ENCODE measurements at regions not wholly inside any gene's neighbourhood (a gene's known extent, or its start where the extent isn't known, plus 50 kb on each side); places are given as distances from the start of the nearest gene placed in this dataset.
"Not testable (repeated sequence)": the region's sequence is repeated elsewhere in the genome, so short reads cannot be mapped to it uniquely, and the experiment has no call there.

DNA sequence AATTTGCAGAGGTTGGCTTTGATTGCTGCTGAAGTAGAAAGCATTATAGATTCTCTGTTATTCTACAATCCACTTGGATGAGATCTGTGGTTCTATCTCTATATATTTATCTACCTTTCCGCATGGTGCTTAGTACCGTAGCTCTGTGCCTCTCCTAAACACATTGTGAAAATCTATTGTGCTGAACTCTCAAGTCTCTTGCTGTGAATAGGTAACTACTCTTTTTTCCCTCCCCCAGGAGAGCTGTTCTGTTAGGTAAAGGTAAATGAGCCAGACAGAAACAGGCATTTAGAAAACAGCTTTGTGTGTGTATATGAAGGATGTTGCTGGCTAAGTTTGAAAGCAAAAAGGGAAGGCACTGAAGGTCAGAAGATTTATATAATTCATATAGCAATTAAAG, 112.6 kb downstream of the BRMS1L start:
- DNase-seq (ENCODE audit: low read depth) = no peak

DNA sequence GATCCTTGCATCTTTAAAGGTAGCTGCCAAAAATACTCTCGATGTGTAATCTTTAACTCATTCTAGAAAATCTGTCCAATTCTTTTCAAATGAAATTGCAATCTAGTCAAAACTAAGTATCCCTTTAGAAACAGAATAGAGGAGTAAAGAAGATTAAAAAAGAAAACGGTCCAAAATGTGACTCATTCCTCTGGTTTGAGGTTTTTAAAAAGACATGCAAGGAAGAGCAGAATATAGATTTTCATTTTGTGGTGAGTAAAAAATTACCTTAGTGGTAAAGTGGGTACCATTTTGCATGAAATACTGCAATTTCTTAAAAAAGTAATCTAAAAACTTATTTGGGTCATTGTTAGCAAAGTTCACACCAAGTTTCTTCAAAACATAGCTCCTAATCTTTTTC, 108.4 kb downstream of the BRMS1L start:
- no peak for DNase-seq (ENCODE audit: low read depth)

DNA sequence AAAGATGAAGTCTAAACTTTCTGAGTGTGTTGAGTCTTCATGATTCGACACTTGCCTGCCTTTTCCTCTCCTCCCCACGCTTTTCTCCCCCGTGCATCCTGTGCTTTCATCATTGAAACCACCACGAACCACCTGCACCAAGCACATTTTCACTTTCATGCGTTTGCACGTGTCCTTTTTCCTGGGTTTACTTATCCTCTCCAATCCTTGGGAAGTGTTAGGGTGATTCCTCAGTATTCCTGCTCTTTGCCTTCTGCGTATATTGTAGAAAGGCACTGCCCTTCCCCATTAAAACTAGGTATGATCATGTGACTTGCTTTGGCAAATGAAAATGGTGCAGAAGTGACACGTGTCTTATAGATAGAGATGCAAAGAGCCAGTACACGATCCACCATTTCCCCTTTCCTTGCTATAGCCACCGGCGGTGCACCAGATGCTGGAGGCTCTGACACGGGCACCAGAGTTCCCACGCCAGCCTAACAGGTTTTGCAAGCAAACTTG, 106.6 kb downstream of the BRMS1L start:
- DNase-seq (ENCODE audit: low read depth) = no peak

DNA sequence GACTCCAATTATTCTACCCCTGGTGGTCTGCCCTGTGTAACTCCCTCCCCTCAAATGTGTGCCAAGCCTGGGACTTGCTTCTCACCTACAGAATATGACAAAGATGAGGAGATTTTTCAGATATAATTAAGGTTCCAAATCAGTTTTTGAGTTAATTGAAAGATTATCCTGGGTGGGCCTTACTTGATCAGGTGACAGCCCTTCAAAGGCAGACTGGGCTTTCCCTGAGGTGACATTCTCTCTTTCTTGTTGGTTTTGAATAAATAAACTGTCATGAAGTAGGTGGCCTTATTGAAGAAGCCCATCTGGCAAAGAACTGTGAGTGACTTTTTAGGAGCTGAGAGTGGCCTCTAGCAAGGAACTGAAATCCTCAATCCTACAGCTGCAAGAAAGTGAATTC, 106.0 kb downstream of the BRMS1L start:
- DNase-seq (ENCODE audit: low read depth) = no peak

DNA sequence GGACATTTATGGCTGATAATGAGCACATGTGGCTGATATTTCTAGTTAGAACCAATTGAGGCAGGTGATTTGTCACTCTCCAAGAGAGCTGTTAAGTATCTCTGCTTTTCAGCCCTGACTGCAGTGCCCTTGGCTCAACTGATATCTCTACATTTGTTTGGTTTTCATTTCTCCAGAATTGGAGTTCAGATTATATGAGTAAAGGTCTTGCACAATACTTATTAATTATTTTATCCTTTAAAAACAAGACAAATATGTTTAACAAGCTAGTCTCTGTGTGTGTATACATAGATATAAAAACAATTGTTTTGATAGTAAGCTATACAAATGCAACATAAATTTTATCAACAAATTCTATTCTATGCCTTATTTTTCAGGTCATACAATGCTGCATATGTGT, 105.2 kb downstream of the BRMS1L start:
- no peak for DNase-seq (ENCODE audit: low read depth)

DNA sequence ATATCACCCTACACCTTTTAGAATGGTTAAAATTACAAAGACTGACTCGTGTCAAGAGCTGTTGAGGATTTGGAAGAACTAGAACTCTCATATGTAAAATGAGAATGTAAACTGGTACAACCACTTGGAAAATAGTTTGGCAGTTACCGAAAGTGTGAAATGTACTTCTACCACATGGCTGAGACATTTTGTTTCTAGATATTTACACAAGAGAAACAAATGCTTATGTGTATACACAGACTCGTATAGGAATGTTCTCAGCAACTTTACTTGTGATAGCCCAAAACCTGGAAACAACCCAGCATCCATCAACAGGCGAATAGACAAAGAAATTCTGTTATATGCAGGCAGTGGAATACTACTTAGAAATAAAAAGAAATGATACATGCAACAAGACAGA, 103.0 kb downstream of the BRMS1L start:
- no peak for DNase-seq (ENCODE audit: low read depth)

DNA sequence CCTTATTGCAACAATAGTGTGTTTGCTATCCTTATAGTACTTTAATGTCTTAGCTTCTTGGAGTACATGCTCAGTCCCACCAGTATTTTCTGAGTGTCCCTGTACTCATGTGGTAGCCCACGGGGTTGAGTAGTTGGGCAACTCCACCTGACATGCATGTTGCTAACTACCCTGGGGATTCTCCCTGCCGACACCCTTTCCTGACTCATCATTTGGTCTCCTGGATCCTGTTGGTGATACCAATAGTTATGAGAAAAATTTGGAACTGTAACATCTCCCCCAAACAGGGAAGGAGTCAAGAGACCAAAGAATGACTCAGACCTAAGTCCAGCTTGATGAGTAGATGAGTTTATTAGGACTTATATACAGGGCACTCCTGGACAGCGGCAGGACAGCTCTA, 101.6 kb downstream of the BRMS1L start:
- DNase-seq (ENCODE audit: low read depth) = peak; percentile 27

DNA sequence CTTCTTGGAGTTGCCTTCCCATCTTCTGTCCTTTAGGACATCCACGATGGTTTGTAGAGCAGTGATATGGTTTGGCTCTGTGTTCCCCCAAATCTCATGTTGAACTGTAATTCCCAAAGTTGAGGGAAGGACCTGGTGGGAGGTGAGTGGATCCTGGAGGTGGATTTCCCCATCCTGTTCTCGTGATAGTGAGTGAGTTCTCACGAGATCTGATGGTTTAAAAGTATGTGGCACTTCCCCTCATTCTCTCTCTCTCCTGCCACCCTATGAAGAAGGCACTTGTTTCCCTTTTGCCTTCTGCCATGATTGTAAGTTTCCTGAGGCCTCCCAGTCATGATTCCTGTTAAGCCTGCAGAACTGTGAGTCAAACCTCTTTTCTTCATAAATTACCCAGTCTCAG, 99.2 kb downstream of the BRMS1L start:
- DNase-seq (ENCODE audit: low read depth) = no peak

DNA sequence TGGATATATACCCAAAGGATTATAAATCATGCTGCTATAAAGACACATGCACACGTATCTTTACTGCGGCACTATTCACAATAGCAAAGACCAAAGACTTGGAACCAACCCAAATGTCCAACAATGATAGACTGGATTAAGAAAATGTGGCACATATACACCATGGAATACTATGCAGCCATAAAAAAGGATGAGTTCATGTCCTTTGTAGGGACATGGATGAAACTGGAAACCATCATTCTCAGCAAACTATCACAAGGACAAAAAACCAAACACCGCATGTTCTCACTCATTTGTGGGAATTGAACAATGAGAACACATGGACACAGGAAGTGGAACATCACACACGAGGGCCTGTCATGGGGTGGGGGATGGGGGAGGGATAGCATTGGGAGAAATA, 96.5 kb downstream of the BRMS1L start:
- DNase-seq (ENCODE audit: low read depth) = not testable (repeated sequence)

DNA sequence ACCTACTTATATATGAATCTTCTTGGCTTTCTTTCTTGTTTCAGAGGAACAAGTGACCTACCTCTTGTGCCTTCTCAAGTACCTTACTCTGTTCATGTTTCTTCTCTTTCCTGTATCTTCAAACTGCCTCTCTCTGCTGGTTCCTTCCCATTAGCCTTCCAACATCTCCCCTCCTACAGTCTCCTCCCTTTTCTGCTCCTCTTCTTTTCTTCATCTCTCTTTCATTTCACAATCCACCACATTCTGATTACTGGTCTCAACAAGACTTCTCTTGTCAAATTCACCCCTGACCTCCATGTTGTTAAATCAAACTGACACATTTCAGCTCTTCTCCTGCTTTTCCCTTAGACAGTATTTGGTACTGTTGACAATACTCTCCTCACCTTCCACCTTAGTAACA, 95.6 kb downstream of the BRMS1L start:
- DNase-seq (ENCODE audit: low read depth) = no peak
